NCI-H446 (cell line): ENCODE measurements at regions not wholly inside any gene's neighbourhood (a gene's known extent, or its start where the extent isn't known, plus 50 kb on each side); places are given as distances from the start of the nearest gene placed in this dataset.
"Not testable (repeated sequence)": the region's sequence is repeated elsewhere in the genome, so short reads cannot be mapped to it uniquely, and the experiment has no call there.

Source experiments
- DNase-seq, 2 experiments: peaks; one replicate each; lab custom pipeline; 2025; lab: John Stamatoyannopoulos, UW

DNA sequence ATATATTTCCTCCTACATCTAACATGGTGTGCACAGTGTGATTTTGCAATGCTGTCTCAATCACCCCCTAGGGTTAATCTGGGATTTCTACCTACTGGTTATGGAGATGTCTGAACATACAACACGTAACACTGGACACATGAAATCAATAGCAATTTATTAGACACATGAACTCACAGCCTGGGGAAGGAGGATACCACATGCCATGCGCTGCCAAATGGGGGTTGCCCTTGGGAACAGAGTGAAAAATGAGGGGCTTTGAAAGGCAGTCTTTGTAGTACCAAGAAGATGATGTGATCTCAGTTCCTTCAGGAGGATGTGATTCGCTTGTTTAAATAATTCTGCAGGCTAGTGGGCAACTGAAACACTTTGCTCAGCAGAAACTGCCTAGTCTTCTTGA is 253.6 kb upstream of the LRRC4C start:
- DNase-seq = no peak

DNA sequence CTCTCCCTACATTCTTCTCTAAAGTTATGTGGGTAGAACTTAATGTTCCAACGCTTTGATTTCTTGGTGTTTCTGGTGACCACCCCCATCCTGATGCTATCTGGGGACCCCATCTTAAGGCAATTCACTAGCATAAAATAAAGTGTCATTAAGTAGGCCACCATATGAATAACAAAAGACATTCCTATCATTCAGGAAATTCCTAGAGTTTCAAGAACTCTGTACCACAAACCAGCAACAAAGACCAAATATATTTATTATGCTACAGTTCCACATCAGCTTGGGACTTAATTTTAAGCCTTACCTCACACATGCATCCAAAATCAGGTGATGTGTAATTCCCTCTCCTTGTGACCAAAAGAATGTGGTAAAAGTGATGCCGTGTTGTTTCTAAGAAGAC is 254.6 kb upstream of the LRRC4C start:
- no peak for DNase-seq

DNA sequence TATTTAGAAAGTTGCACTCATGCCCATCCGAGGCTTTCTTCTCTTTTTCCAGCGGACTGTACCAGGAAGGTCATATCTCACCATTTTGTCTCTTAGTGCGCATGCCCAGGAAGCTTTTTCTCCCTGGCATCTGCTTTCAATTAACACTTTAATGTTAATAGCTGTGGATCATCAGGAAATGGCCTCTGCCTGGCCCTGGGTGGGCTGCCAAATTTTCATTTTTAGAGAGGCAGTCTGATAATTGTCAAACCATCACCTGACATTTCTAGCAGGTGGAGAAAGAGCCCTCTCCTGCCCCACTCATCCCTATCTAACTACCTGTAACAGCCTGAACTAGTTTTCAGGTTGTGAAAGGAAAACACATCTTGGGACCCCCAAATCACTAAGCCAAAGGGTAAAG is 257.4 kb upstream of the LRRC4C start:
- no peak for DNase-seq

DNA sequence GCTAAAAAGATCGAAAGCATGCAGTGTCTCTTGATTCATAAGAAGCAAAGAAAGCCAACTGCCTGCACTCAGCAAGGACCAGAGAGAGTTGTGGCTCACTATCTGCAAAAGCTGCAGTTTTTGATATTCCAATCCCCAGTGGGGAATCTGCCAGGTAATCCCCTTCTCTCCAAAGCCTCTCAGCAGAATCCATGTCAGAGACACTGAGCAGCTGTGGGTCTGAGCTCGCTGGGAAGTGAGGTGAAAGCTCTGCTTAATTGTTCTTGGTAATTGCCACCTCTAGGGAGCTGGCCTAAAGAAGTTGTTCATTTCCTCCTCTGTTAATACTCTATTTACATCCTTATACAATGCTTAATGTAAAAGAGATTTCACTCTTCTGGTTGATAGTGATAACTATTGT is 261.3 kb upstream of the LRRC4C start:
- no peak for DNase-seq

DNA sequence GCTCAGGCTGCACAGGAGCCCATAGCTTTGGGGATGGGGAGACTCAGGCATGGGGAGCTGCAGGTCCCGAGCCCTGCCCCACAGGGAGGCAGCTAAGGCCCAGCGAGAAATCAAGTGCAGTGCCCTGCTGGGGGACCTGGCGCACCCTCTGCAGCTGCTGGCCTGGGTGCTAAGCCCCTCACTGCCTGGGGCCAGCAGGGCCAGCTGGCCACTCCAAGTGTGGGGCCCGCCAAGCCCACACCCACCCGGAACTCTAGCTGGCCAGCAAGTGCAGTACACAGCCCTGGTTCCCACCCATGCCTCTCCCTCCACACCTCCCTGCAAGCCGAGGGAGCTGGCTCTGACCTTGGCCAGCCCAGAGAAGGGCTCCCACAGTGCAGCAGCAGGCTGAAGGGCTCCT is 268.7 kb upstream of the LRRC4C start:
- DNase-seq = not testable (repeated sequence)

DNA sequence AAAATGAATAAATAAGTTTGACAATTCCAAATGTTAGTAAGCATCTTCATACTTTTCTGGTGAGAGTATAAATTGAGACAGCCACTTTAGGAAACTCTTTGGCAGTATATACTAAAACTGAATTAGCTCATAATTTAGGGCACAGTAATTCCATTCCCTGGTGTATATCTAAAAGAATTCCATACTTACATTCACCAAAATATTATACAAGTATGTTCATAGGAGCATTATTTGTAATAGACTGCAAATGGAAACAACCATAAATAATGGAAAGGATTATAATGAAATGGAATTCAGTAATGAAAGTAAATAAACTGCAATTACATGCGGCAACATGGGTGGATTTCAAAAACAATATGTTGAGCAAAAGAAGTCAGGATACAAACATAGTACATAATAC is 315.8 kb upstream of the LRRC4C start:
- DNase-seq = no peak

DNA sequence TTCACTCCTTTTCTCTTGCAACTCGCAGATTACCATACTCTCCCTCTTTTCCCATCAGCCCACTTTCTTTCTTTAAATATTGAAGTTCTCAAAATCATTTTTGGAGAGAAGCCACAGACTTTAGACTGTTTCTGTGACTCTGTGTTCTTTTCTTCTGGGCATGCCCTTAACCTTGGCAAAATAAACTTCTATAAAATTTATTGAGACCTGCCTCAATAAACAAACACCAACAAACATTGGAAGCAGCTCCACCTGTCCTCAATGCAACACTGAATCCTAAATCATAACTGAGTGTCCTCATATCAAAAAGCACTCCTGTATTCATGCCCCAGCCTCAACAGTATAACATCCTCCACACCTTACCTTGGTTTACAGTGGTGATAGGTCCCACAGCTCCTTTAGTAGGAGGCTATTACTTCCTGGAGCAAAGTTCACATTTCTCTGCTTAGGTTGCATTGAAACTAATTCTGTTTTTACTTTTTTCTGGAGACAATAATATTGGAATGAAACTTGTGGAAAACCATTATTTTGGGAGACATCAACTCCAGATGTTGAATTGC is 320.0 kb upstream of the LRRC4C start:
- DNase-seq = no peak

DNA sequence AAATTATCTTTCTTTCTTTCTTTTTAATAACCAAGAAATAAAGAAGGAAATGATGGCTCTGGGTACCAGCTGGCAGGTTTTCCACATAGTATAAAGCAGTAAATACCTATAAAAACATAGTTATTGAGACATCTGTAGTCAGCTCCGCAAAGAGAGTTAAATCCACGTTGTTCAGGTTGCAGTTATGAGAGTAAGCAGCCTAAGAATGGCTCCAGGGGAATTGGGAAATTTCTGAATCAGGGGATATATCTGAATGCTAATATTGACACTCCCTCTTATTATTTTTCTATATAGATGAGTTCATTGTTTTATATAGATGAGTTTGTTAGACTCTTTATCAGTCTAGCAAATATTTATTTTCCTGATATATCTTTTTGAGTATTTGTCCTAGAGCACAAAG is 322.0 kb upstream of the LRRC4C start:
- DNase-seq = no peak

DNA sequence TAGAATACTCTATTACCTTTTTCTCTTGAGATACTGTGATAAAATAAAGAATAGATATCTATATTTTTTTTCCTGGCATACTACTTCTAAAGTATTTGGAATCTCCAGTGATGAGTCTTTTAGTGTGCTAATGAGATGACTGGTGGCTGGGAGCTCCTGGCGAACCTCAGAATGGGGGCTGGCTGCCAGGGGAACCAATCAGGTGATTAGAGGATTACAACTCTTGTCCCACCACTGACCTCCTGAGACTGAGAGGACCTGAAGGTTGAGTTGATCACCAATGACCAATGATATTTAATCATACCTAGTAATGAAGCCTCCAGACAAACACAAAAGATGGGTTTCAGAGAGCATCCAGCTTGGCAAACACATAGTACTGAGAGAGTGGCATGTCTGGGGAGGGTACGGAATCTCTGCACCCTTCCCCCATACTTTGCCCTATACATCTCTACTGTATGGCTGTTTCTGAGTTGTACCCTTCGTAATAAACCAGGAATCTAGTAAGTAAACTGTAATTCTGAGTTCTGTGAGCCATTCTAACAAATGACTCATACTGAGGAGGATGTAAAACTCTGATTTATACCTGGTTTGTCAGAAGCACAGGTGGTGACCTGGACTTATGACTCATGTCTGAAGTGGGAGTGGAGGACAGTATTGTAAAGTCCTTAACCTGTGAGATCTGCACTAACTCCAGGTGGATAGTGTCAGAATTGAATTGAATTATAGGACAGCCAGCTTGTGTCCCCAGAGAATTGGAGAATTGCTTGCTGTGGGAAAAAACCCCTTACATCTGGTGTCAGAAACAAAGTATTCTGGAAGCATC is 325.3 kb upstream of the LRRC4C start:
- no peak for DNase-seq

DNA sequence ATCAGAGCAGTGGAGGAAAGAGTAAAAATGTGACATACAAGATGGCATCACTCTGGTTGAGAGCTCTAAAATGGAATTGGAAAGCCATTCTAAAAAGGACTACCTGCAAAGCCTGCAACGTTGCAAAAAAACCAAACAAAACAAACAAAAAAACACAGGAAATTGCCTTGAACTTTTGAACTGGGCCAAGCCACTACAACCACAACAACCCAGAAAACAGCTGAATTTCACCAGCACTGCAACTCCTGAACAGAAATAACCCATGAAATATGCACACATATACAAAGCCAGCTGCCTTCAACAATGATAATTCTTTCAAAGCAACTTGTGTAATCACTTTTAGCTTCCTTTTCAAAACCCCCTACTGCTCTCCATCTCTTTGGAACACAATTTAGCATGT is 326.6 kb upstream of the LRRC4C start:
- no peak for DNase-seq

DNA sequence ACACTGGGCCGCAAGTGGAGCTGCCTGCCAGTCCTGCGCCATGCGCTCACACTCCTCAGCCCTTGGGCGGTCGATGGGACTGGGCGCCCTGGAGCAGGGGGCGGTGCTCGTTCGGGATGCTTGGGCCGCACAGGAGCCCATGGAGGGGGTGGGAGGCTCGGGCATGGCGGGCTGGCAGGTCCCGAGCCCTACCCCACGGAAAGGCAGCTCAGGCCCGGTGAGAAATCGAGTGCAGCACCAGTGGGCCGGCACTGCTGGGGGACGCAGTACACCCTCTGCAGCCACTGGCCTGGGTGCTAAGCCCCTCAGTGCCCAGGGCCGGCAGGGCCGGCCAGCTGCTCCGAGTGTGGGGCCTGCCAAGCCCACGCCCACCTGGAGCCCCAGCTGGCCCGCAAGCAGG is 328.7 kb upstream of the LRRC4C start:
- DNase-seq = no peak

DNA sequence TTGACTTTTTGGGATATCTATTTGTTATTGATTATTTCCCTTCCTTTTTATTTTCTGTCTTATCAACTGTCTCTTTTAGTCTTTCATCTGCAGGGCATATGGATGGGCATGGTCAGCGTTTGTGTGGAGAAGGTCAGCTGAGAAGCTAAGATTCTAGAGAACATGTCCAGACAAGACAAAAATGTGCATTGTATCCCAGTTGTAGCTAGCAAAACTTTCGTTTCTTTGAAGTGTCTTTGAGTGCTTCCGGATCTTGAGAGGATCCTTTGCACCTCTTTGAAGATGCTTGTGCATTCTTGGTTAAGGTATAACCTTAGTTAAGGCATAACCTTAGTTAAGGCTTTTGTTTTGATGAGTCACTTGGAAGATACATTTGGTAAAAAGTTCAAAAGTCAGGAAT is 329.9 kb upstream of the LRRC4C start:
- DNase-seq = no peak

DNA sequence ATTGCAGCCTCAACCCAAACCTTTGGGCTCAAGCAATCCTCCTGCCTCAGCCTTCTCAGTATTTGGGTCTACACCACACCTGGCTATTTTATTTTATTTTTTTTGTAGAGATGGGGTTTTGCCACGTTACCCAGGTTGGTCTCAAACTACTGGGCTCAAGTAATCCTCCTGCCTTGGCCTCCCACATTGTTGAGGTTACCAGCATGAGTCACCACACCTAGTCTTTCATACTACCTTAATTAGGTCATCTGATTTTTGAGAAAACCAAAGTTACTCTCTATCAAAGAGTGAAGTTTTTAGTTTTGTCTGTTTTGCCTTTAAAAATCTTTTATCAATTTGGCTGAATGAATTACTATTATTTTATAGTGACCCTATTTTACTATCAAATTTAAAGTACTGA is 335.6 kb upstream of the LRRC4C start:
- no peak for DNase-seq

DNA sequence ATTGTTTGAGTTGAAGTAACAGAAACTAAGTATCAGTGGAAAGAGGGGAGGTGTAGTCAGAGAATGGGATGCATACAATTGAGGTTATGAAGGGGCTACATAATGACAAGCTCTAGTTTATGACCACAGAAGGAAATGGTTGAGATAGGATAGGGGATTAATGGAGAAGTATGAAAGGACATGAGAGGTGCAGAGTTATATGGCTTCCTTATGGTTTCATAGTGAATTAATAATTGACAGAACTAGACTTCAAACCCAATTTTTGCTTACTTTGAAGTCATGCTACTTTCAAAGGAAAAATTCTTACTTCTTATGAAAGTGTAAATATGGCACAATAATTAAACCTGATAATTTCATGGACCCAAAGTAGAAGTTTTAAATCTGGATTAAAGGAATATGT is 340.3 kb upstream of the LRRC4C start:
- DNase-seq = no peak

DNA sequence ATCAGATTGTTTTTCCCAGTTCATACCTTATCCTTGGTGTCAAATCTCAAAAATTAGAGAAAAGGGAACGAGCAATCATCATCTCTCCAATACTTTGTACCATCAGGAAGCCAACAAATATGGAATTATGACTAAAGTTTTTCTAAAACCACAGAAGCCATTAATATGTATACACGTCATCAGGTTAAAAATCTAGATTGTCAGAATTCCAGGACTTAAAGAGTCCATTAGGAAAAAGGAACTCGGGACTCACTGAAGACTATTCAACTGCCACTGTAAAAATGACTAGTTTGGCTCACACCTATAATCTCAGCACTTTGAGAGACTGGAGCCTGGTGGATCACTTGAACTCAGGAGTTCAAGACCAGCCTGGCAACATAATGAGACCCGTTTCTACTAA is 344.4 kb upstream of the LRRC4C start:
- DNase-seq = no peak

DNA sequence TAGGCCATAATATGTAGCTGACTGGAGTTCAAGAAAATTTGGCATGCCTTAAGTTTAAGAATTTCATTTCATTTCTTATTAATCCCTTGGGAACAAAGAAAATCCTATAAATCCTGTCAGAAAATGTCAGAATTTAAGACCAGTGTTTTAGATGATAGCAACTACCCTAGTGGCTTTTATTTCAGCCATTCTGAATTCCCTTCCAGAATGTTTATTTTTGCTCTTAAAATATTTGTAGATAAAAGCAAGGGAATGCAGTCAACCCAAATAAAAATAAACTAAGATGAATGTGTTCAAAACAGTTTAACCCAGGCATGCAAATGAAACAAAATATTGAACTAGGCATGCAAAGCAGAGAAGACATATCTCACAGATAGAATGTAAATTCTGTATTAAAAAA is 356.9 kb upstream of the LRRC4C start:
- DNase-seq = no peak

DNA sequence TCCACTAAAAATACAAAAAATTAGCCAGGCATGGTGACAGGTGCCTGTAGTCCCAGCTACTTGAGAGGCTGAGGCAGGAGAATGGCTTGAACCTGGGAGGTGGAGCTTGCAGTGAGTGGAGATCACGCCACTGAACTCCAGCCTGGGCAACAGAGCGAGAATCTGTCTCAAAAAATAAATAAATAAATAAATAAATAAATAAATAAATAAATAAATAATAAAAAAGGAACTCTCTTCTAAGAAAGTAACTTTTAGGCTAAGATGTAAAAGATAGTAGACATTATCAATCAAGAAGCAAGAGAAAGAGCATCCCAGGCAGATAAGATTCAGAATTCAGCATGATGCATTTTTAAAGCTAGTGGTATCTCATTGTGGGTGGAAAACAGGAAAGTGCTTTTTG is 364.8 kb upstream of the LRRC4C start:
- not testable (repeated sequence) for DNase-seq

DNA sequence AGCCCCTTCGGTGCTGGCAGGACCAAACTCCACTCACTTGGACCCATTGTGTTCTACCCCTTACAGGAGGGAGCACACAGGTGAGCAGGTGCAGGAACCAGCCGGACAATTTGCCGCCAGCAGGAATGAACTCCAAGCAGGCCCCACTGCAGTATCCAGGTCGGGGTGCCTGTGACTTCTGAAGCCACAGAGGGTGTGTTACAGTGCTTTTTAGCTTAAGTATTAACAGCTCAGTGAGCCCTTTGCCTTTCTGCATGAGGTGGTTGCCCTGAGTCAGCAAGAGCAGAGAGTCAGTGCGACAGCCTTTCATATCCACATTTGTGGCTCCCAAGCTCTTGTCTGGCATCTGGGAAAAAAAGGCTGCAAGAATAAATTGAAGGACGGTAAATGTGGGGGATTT is 366.6 kb upstream of the LRRC4C start:
- DNase-seq = no peak

DNA sequence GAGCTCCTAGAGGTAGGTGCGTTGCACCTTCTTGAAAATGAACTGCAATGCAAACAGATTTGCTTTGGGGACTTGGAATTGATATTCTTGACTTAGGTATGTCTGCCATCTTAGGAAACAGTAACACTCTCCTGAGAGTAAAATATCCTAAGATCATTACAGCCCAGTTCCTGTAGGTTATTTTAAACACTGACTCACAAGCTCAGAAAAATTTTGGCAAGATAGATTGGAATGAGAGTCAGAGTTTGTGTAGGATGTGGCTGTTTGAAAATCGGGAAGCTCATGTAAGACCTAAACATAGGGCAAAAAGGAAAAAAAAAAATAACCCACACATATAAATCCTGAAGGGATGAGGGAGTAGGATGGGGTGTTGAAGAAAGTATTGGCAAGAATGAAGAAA is 377.0 kb upstream of the LRRC4C start:
- no peak for DNase-seq

DNA sequence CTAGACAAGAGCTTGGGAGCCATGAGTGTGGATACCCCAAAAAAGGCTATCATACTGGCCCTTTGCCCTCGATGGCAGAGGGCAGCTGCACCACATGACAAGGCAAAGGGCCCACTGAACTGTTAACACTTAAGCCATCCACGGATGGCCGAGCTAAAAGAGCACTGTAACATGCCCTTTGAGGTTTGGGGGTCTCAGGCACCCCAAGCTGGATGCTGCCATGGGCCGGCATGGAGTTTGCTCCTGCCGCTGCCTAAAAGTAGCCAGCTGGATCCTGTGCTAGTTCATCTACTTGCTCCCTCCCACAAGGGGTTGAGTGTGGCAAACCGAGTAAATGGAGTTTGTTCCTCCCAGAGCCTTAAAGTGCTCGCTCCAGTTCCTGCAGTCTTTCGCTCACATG is 383.2 kb upstream of the LRRC4C start:
- DNase-seq = no peak

DNA sequence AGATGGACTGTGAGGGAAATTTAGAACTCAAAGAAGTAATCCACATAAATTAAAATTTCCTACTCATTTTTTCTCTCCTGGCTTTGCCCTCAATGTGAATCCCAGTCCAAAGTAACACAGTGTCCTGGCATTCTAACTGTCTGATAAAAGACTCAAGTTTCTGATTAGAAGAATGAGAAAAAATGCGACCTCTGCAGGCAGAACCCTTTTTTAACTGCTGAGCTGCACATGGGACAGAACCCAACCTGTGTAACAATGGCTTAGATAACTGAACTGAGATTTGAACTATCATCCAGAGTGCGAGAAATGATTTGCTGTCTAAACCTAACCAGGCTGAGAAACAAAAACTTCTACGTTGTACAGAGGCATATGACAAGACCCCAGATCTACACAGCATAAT is 385.6 kb upstream of the LRRC4C start:
- no peak for DNase-seq

DNA sequence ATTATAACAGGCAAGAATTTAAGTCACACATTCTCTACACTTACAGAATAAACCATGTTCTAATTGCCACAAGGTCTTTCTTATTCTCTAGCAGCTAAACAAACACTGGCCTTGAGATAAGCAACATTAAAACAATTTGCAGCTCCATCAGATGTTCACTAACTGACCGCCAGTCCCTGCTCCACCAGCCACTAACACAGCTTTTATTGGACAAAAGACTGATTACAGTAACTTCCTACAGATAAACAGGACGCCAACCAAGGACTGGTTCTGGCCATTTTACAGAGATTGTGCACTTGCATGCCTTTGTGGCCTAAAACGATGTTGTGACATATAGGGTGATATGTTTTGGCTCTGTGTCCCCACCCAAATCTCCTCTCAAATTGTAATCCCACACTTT is 388.9 kb upstream of the LRRC4C start:
- DNase-seq = no peak

DNA sequence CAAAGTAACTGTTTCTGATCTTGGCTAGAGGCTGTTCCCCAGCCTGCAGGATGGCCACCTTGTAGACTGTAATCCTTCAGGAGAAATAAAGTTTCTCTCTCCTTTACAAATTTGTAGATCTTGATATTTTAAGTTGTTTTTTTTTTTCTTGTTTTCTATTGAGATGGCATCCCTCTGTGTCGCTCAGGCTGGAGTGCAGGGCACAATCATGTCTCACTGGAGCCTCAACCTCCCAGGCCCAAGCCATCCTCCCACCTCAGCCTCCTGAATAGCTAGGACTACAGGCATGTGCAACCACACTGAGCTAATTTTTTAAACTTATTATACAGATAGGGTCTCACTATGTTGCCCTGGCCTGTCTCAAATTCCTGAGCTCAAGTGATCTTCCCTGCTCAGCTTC is 389.8 kb upstream of the LRRC4C start:
- no peak for DNase-seq

DNA sequence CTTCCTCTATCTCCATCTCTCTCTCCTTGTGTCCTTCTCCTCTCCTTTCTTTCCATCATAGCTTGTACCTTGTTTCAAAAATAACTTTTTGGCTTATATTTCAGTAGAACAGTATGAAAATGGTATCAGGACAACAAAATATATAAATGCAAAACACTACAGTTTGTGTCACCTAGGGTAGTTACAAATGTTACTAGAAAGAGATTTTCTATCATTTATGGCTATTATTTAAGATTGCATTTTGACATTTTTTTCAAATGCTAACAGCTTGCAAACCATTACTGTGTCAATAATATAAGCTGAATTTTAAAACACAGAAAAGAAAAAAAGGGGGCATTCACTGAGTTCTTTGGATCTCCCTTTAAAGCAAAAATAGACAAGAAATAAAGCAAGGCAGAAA is 392.3 kb upstream of the LRRC4C start:
- DNase-seq = no peak
